Left lung (tissue), 4 donors: ENCODE measurements at regions not wholly inside any gene's neighbourhood (a gene's known extent, or its start where the extent isn't known, plus 50 kb on each side); places are given as distances from the start of the nearest gene placed in this dataset.

Experiments
- ATAC-seq: fragments of 200-7000 bp; cut with Tn5 transposase; one replicate; pipeline ENCODE4 v1.9.1; 2020; ENCODE audit warnings: moderate library complexity
- DNase-seq, 4 donors: peaks; one replicate each; pipeline ENCODE4 v3.0.0-alpha.2; 2013 to 2020
- H3K27ac ChIP-seq, 2 donors: fragments of 200-600 bp; sonication (generic) in 1 of 2; one replicate each; pipeline versions ENCODE4 v1.5.0 to v1.8.0; 2020 to 2021
- H3K27me3 ChIP-seq, 2 donors: fragments of 200-600 bp; sonication (generic) in 1 of 2; one replicate each; pipeline versions ENCODE4 v1.5.0 to v1.8.0; 2020 to 2021
- H3K36me3 ChIP-seq, 2 donors: fragments of 200-600 bp; sonication (generic) in 1 of 2; one replicate each; pipeline versions ENCODE4 v1.5.0 to v1.8.0; 2020 to 2021
- H3K4me1 ChIP-seq, 2 donors: fragments of 200-600 bp; one replicate each; pipeline ENCODE4 v1.8.0; 2021
- H3K4me3 ChIP-seq, 2 donors: fragments of 200-600 bp; sonication (generic) in 1 of 2; one replicate each; pipeline versions ENCODE4 v1.5.0 to v1.8.0; 2020 to 2021; ENCODE audit warnings: mild to moderate bottlenecking in 1 of 2
- H3K9me3 ChIP-seq, 2 donors: fragments of 200-600 bp; sonication (generic) in 1 of 2; one replicate each; pipeline versions ENCODE4 v1.5.0 to v1.8.0; 2020 to 2021
- intact Hi-C, 2 donors: fragments of 100-400 bp; cut with DNase I; formaldehyde crosslinking; loops; one replicate each; pipeline versions ENCODE4 v1.11.2 to v1.14.2; 2022
- TF ChIP-seq, protein P1 (sequence below), 2 donors: fragments of 200-600 bp; sonication (generic) in 1 of 2; IDR thresholded peaks; one replicate each; pipeline versions ENCODE4 v1.5.0 to v1.8.0; 2021; ENCODE audit warnings: antibody characterized with exemption in 2 of 2
- donor health status: DM: no; HTN: yes; CAD: no.
- donor health status: DM: no; HTN: no; CAD: no.

GRCh38 chr2:76169276-76170008 is 458.7 kb upstream of the GCFC2 start:
- intact Hi-C loops, result no loop called here
- no peak overlapping the region for H3K27ac ChIP-seq
- H3K27me3 ChIP-seq, result no peaks in the 10 kb centered on the region
- no peak overlapping the region for H3K4me3 ChIP-seq
- no peaks in the 10 kb centered on the region for H3K4me1 ChIP-seq
- no peaks in the 10 kb centered on the region for H3K36me3 ChIP-seq
- TF ChIP-seq, protein P1, sequence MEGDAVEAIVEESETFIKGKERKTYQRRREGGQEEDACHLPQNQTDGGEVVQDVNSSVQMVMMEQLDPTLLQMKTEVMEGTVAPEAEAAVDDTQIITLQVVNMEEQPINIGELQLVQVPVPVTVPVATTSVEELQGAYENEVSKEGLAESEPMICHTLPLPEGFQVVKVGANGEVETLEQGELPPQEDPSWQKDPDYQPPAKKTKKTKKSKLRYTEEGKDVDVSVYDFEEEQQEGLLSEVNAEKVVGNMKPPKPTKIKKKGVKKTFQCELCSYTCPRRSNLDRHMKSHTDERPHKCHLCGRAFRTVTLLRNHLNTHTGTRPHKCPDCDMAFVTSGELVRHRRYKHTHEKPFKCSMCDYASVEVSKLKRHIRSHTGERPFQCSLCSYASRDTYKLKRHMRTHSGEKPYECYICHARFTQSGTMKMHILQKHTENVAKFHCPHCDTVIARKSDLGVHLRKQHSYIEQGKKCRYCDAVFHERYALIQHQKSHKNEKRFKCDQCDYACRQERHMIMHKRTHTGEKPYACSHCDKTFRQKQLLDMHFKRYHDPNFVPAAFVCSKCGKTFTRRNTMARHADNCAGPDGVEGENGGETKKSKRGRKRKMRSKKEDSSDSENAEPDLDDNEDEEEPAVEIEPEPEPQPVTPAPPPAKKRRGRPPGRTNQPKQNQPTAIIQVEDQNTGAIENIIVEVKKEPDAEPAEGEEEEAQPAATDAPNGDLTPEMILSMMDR (IDR thresholded peaks at IDR 0.05), result no peak
- ATAC-seq, result no peak
- DNase-seq, result no peak
- peaks cover 0 to 18% of the 10 kb centered on the region in 2 donors for H3K9me3 ChIP-seq

DNA sequence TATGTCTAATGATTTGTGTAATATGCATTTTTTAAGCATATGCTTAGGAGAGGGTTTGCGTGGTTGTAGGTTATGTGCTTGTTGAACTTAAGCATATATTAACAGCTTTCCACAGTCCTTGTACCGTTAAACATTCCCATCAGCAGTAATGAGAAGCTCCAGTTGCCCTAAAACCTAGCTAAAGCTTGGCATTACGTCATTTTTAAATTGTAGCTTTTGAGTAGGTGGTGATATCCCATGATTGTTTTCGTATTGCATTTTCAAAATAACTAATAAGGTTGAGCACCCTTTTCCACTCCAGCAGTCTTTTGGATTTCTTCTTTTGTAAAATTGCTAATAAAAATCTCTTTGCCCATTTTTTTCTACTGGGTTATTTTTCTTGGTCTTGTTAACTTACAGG is 453.1 kb upstream of the GCFC2 start:
- no peak for DNase-seq
- ATAC-seq, result no peak
- Histone ChIP-seq H3K36me3 (no peaks in the 10 kb centered on the region), H3K9me3 (peaks cover 0 to 2% of the 10 kb centered on the region in 2 donors), H3K27ac (no peak overlapping the region), H3K4me1 (no peaks in the 10 kb centered on the region), H3K4me3 (no peak overlapping the region), H3K27me3 (no peaks in the 10 kb centered on the region)
- TF ChIP-seq, protein P1 (IDR thresholded peaks at IDR 0.05), result no peak
- intact Hi-C loops, result no loop called here

DNA sequence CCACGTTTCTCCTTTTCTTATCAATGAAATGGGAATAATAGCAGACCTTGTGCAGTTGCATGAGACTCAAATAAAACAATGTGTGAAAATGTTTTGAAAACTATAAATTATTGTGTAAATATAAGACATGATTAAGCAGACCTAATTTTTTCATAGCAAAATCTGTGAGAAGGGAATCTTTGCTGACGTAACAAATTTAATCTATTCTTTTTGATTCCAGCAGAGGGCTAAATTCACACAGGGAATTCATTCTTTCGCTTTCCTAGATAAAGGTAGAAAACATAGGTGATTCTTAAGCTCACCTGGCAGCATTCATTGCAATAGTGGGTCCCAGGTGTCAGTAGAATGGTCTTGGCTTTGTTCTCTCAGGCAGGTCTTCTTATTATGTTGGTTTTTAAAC is 450.0 kb upstream of the GCFC2 start:
- intact Hi-C loops, result no loop called here
- Histone ChIP-seq H3K4me1 (no peaks in the 10 kb centered on the region), H3K4me3 (no peak overlapping the region), H3K27ac (no peak overlapping the region), H3K27me3 (no peaks in the 10 kb centered on the region), H3K9me3 (peaks cover 0 to 2% of the 10 kb centered on the region in 2 donors), H3K36me3 (no peaks in the 10 kb centered on the region)
- ATAC-seq (no peak), DNase-seq (no peak)
- TF ChIP-seq, protein P1 (IDR thresholded peaks at IDR 0.05), result no peak

DNA sequence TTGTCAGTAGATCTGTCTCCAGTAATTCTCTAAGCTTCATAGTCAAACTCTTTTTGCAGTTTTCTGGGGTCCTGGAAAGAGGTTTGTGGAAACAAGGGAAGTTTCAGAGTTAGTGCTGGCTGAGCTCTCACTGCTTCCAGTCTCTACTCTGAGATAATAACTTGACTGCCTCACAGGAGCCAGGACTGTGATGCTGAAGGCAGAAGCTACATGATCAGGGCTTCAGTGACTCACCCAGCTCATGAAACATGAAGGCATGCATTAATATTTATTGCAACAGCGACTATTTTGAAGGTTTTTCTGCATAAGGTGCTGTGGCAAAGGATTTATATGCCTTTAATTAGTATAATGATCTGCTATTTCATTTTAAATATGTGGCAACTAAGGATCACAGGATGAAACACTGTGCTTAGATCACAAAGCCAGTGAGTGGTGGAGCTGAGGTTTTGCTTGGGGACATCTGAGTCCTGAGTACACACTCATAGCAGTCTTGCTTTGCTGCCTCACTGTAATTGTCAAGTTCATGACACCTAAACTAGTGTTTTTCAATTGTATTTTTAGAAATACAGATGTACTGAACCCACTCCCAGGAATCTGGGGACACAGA is 448.4 kb upstream of the GCFC2 start:
- no peak overlapping the region for H3K4me3 ChIP-seq
- TF ChIP-seq, protein P1 (IDR thresholded peaks at IDR 0.05), result no peak

GRCh38 chr2:76157531-76157930 is 446.8 kb upstream of the GCFC2 start:
- Histone ChIP-seq H3K4me1 (no peaks in the 10 kb centered on the region), H3K4me3 (no peak overlapping the region), H3K27me3 (no peaks in the 10 kb centered on the region), H3K36me3 (no peaks in the 10 kb centered on the region), H3K27ac (no peak overlapping the region), H3K9me3 (no peaks in the 10 kb centered on the region)
- no peak for DNase-seq
- ATAC-seq, result no peak
- TF ChIP-seq, protein P1 (IDR thresholded peaks at IDR 0.05), result no peak
- intact Hi-C loops, result no loop called here

More for the DNA sequence above, 448.4 kb upstream of the GCFC2 start:
- no peaks in the 10 kb centered on the region for H3K27me3 ChIP-seq
- intact Hi-C loops, result no loop called here
- H3K4me1 ChIP-seq, result no peaks in the 10 kb centered on the region
- no peaks in the 10 kb centered on the region for H3K9me3 ChIP-seq
- no peaks in the 10 kb centered on the region for H3K36me3 ChIP-seq
- H3K27ac ChIP-seq, result no peak overlapping the region
- no peak for ATAC-seq
- no peak for DNase-seq
